ENCODE measurements at regions not wholly inside any gene's neighbourhood (a gene's known extent, or its start where the extent isn't known, plus 50 kb on each side); places are given as distances from the start of the nearest gene placed in this dataset.
A peak's percentile ranks its signal among the peaks of the same experiment; 100 is the strongest.

- TF ChIP-seq ZNF142 (CRISPR knock-in tag; IDR thresholded peaks at IDR 0.05) (no peak), ZNF7 (CRISPR knock-in tag; IDR thresholded peaks at IDR 0.05) (no peak), AHR (CRISPR knock-in tag; IDR thresholded peaks at IDR 0.05) (no peak), TBP (CRISPR knock-in tag; IDR thresholded peaks at IDR 0.05) (no peak), POGZ (CRISPR knock-in tag; IDR thresholded peaks at IDR 0.05) (peak; percentile 90), HDAC2 (CRISPR knock-in tag; IDR thresholded peaks at IDR 0.05) (peak; percentile 96), NFRKB (IDR thresholded peaks at IDR 0.05) (no peak), ZC3H4 (CRISPR knock-in tag; IDR thresholded peaks at IDR 0.05; ENCODE audit: borderline replicate concordance) (peak; percentile 22; the same call in 1 of the 2 replicates), ZMAT5 (CRISPR knock-in tag; IDR thresholded peaks at IDR 0.05; ENCODE audit: borderline replicate concordance, low read depth) (no peak), ZSCAN12 (CRISPR knock-in tag; IDR thresholded peaks at IDR 0.05) (no peak), HNF4G (IDR thresholded peaks at IDR 0.05; ENCODE audit: borderline replicate concordance, low read depth, low read length) (peak; percentile 100), HNF4G (CRISPR knock-in tag; IDR thresholded peaks at IDR 0.05; ENCODE audit: borderline replicate concordance, low read depth) (peak; percentile 98), ZNF660 (CRISPR knock-in tag; IDR thresholded peaks at IDR 0.05; ENCODE audit: borderline replicate concordance, low read depth) (no peak), CAMTA2 (CRISPR knock-in tag; IDR thresholded peaks at IDR 0.05; ENCODE audit: borderline replicate concordance) (no peak; the same call in 1 of the 2 replicates)
- TF ChIP-seq, protein P1, sequence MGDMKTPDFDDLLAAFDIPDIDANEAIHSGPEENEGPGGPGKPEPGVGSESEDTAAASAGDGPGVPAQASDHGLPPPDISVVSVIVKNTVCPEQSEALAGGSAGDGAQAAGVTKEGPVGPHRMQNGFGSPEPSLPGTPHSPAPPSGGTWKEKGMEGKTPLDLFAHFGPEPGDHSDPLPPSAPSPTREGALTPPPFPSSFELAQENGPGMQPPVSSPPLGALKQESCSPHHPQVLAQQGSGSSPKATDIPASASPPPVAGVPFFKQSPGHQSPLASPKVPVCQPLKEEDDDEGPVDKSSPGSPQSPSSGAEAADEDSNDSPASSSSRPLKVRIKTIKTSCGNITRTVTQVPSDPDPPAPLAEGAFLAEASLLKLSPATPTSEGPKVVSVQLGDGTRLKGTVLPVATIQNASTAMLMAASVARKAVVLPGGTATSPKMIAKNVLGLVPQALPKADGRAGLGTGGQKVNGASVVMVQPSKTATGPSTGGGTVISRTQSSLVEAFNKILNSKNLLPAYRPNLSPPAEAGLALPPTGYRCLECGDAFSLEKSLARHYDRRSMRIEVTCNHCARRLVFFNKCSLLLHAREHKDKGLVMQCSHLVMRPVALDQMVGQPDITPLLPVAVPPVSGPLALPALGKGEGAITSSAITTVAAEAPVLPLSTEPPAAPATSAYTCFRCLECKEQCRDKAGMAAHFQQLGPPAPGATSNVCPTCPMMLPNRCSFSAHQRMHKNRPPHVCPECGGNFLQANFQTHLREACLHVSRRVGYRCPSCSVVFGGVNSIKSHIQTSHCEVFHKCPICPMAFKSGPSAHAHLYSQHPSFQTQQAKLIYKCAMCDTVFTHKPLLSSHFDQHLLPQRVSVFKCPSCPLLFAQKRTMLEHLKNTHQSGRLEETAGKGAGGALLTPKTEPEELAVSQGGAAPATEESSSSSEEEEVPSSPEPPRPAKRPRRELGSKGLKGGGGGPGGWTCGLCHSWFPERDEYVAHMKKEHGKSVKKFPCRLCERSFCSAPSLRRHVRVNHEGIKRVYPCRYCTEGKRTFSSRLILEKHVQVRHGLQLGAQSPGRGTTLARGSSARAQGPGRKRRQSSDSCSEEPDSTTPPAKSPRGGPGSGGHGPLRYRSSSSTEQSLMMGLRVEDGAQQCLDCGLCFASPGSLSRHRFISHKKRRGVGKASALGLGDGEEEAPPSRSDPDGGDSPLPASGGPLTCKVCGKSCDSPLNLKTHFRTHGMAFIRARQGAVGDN (CRISPR knock-in tag; IDR thresholded peaks at IDR 0.05) = no peak
- TF ChIP-seq, protein P2, sequence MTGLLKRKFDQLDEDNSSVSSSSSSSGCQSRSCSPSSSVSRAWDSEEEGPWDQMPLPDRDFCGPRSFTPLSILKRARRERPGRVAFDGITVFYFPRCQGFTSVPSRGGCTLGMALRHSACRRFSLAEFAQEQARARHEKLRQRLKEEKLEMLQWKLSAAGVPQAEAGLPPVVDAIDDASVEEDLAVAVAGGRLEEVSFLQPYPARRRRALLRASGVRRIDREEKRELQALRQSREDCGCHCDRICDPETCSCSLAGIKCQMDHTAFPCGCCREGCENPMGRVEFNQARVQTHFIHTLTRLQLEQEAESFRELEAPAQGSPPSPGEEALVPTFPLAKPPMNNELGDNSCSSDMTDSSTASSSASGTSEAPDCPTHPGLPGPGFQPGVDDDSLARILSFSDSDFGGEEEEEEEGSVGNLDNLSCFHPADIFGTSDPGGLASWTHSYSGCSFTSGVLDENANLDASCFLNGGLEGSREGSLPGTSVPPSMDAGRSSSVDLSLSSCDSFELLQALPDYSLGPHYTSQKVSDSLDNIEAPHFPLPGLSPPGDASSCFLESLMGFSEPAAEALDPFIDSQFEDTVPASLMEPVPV (CRISPR knock-in tag; IDR thresholded peaks at IDR 0.05) = no peak
Observed at GRCh38 chr20:22525069-22525820, 59.1 kb downstream of the FOXA2 start (continued).

All from HepG2 (cell line).